Esophagus squamous epithelium (tissue), 4 donors: ENCODE measurements at regions not wholly inside any gene's neighbourhood (a gene's known extent, or its start where the extent isn't known, plus 50 kb on each side); places are given as distances from the start of the nearest gene placed in this dataset.

Experiments used
- POLR2A ChIP-seq, 4 donors: fragments of 450-650 bp; IDR thresholded peaks; one replicate each; pipeline ENCODE4 v1.6.1; 2017; ENCODE audit warnings: antibody characterized with exemption in 4 of 4, mild to moderate bottlenecking in 4 of 4, moderate library complexity in 3 of 4
- TF ChIP-seq, protein P1 (sequence below), 6 experiments: fragments of 450-650 bp in 4 of 6; fragments of 200-600 bp in 2 of 6; sonication (generic) in 2 of 6; IDR thresholded peaks; one replicate each; pipeline ENCODE4 v1.5.1; 2016 to 2019; ENCODE audit warnings: antibody characterized with exemption in 6 of 6, mild to moderate bottlenecking in 4 of 6, moderate library complexity in 4 of 6

DNA sequence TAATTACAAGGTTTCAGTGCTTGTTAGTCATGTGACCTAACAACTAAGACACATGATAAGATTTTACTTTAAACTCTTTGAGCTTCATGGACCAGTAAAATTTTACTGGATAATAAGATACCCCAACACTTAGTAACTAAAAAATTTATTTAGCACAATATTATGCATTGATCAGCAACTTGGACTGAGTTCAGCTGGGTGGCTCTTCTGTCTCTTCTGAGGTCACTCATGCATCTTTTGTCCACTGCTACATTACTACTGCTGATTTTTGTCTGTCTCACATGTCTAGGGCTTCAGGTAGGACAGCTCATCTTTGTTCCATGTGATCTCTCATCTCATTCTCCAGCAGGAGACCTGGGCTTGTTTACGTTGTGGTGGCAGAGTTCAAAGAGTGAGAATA lies 370.2 kb upstream of the TMTC1 start:
- TF ChIP-seq POLR2A (IDR thresholded peaks at IDR 0.05), result no peak
- TF ChIP-seq, protein P1, sequence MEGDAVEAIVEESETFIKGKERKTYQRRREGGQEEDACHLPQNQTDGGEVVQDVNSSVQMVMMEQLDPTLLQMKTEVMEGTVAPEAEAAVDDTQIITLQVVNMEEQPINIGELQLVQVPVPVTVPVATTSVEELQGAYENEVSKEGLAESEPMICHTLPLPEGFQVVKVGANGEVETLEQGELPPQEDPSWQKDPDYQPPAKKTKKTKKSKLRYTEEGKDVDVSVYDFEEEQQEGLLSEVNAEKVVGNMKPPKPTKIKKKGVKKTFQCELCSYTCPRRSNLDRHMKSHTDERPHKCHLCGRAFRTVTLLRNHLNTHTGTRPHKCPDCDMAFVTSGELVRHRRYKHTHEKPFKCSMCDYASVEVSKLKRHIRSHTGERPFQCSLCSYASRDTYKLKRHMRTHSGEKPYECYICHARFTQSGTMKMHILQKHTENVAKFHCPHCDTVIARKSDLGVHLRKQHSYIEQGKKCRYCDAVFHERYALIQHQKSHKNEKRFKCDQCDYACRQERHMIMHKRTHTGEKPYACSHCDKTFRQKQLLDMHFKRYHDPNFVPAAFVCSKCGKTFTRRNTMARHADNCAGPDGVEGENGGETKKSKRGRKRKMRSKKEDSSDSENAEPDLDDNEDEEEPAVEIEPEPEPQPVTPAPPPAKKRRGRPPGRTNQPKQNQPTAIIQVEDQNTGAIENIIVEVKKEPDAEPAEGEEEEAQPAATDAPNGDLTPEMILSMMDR (IDR thresholded peaks at IDR 0.05), result no peak
